DND-41 (cell line): ENCODE measurements at regions not wholly inside any gene's neighbourhood (a gene's known extent, or its start where the extent isn't known, plus 50 kb on each side); places are given as distances from the start of the nearest gene placed in this dataset.
"Not testable (repeated sequence)": the region's sequence is repeated elsewhere in the genome, so short reads cannot be mapped to it uniquely, and the experiment has no call there.

Source experiments
- ATAC-seq: fragments of 200-7000 bp; cut with Tn5 transposase; 3 replicates; pipeline ENCODE4 v1.9.1; 2021; ENCODE audit warnings: low read depth; ENCODE audit not compliant: insufficient read depth
- DNase-seq: peaks from one replicate; pipeline ENCODE4 v3.0.0-alpha.2; 2020
- H2AFZ ChIP-seq: 2 replicates; pipeline ENCODE4 v1.6.0; 2012; ENCODE audit warnings: low read depth, low read length
- H3K27ac ChIP-seq: 2 replicates; pipeline ENCODE4 v1.5.1; 2012; ENCODE audit warnings: low read length, inconsistent platforms
- H3K27me3 ChIP-seq: fragments of 200-600 bp; sonication (generic); 2 replicates; pipeline ENCODE4 v1.6.0; 2012; ENCODE audit warnings: low read length, mild to moderate bottlenecking, inconsistent platforms; ENCODE audit not compliant: insufficient read depth, poor library complexity
- H3K36me3 ChIP-seq: 2 replicates; pipeline ENCODE4 v1.5.1; 2012; ENCODE audit warnings: low read length, inconsistent platforms; ENCODE audit not compliant: insufficient read depth
- H3K4me1 ChIP-seq: 2 replicates; pipeline ENCODE4 v1.5.1; 2012; ENCODE audit warnings: mild to moderate bottlenecking, low read length; ENCODE audit not compliant: insufficient read depth
- H3K4me2 ChIP-seq: 2 replicates; pipeline ENCODE4 v1.6.0; 2012; ENCODE audit warnings: mild to moderate bottlenecking, moderate library complexity, low read length, inconsistent platforms; ENCODE audit not compliant: insufficient read depth
- H3K4me3 ChIP-seq, 2 experiments: fragments of 200-600 bp in 1 of 2; shearing (Covaris generic) in 1 of 2; 2 replicates each; pipeline ENCODE4 v1.5.1; 2012 to 2016; ENCODE audit warnings: inconsistent platforms in 2 of 2, low read length in 2 of 2, mild to moderate bottlenecking in 2 of 2, low read depth in 1 of 2, moderate library complexity in 1 of 2
- H3K79me2 ChIP-seq: 2 replicates; pipeline ENCODE4 v1.6.0; 2012; ENCODE audit warnings: low read length, inconsistent platforms; ENCODE audit not compliant: insufficient read depth
- H3K9ac ChIP-seq: 2 replicates; pipeline ENCODE4 v1.6.0; 2012; ENCODE audit warnings: low read depth, mild to moderate bottlenecking, inconsistent platforms, low read length, moderate library complexity
- H3K9me3 ChIP-seq: 2 replicates; pipeline ENCODE4 v1.5.1; 2012; ENCODE audit warnings: low read length, moderate library complexity, mild to moderate bottlenecking, inconsistent platforms; ENCODE audit not compliant: insufficient read depth, severe bottlenecking
- H4K20me1 ChIP-seq: 2 replicates; pipeline ENCODE4 v1.6.0; 2012; ENCODE audit warnings: low read length; ENCODE audit not compliant: insufficient read depth
- CTCF ChIP-seq: IDR thresholded peaks from 2 replicates; pipeline ENCODE4 v1.5.1; 2012; ENCODE audit warnings: borderline replicate concordance, low read length, moderate library complexity, mild to moderate bottlenecking; ENCODE audit not compliant: poor library complexity, severe bottlenecking; ENCODE audit errors: extremely low read depth
- EZH2 ChIP-seq: IDR thresholded peaks from 3 replicates; pipeline ENCODE4 v1.6.1; 2012; ENCODE audit warnings: borderline replicate concordance, low read depth, mild to moderate bottlenecking, moderate library complexity, low read length, inconsistent platforms; ENCODE audit not compliant: severe bottlenecking

DNA sequence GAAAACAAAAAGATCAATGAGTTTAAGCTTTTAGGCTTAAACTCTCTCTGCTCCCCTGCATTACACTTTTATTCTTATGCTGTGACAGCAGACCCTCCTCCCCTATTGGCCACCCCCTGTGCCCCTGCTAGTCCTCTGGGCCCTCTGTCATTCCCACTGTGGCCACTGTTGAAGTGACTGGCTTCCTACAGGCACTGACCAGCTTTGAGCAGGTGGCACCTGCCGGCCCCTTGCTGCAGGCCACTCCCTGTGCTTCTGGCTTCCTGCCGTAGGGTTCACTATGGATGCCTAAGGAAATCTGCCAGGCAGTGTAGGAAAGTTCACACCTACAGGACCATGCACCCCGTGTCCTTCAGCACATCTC is 156.5 kb upstream of the L3MBTL4 start:
- H3K4me1 ChIP-seq, result no peaks in the 10 kb centered on the region
- H3K4me2 ChIP-seq, result no peak overlapping the region
- DNase-seq, result no peak
- no peaks in the 10 kb centered on the region for H3K9me3 ChIP-seq
- no peaks in the 10 kb centered on the region for H3K36me3 ChIP-seq
- H2AFZ ChIP-seq, result no peak overlapping the region
- H4K20me1 ChIP-seq, result no peaks in the 10 kb centered on the region
- no peaks in the 10 kb centered on the region for H3K79me2 ChIP-seq
- H3K27me3 ChIP-seq, result no peaks in the 10 kb centered on the region
- no peak overlapping the region for H3K27ac ChIP-seq
- TF ChIP-seq CTCF (no peak), EZH2 (no peak)
- no peak overlapping the region for H3K4me3 ChIP-seq
- no peak overlapping the region for H3K9ac ChIP-seq
- ATAC-seq, result no peak

DNA sequence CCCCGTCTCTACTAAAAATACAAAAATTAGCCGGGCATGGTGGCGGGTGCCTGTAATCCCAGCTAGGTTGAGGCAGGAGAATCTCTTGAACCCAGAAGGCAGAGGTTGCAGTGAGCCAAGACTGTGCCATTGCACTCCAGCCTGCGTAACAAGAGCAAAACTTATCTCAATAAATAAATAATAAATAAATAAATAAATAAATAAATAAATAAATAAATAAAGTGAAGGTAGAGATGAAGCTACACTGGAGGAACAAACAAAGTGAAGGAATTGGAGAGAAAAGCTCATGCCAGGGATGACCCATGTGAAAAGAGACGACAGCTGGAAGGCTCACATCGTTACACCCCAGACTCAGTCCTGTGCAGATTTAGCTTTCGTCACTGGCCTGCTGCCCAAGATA is 157.3 kb upstream of the ARHGAP28 start:
- not testable (repeated sequence) for H3K4me1 ChIP-seq, DNase-seq, H3K4me2 ChIP-seq, H3K27me3 ChIP-seq, H3K36me3 ChIP-seq, H3K79me2 ChIP-seq, H3K9me3 ChIP-seq, H4K20me1 ChIP-seq, H2AFZ ChIP-seq, H3K4me3 ChIP-seq, H3K9ac ChIP-seq, H3K27ac ChIP-seq, ATAC-seq

- TF ChIP-seq EZH2 (no peak), CTCF (no peak)
- DNase-seq, result no peak
- H2AFZ ChIP-seq, result no peak overlapping the region
These were observed 154.9 kb upstream of the ARHGAP28 start for GRCh38 chr18:6574631-6575030.

GRCh38 chr18:6575908-6576307 is 153.6 kb upstream of the ARHGAP28 start:
- no peaks in the 10 kb centered on the region for H3K36me3 ChIP-seq
- no peak overlapping the region for H3K27ac ChIP-seq
- no peaks in the 10 kb centered on the region for H3K4me1 ChIP-seq
- no peak overlapping the region for H3K4me3 ChIP-seq
- no peaks in the 10 kb centered on the region for H3K9me3 ChIP-seq
- H3K79me2 ChIP-seq, result no peaks in the 10 kb centered on the region
- no peak overlapping the region for H2AFZ ChIP-seq
- no peak overlapping the region for H3K9ac ChIP-seq
- no peaks in the 10 kb centered on the region for H3K27me3 ChIP-seq
- TF ChIP-seq CTCF, result no peak
- no peak for TF ChIP-seq EZH2
- no peaks in the 10 kb centered on the region for H4K20me1 ChIP-seq
- DNase-seq (no peak), ATAC-seq (no peak)
- H3K4me2 ChIP-seq, result no peak overlapping the region

More at GRCh38 chr18:6574631-6575030, 154.9 kb upstream of the ARHGAP28 start:
- Histone ChIP-seq H3K79me2 (no peaks in the 10 kb centered on the region), H3K4me3 (no peak overlapping the region), H3K4me1 (no peaks in the 10 kb centered on the region), H3K36me3 (no peaks in the 10 kb centered on the region), H3K27me3 (no peaks in the 10 kb centered on the region), H3K9ac (no peak overlapping the region), H3K9me3 (no peaks in the 10 kb centered on the region), H3K4me2 (no peak overlapping the region), H4K20me1 (no peaks in the 10 kb centered on the region), H3K27ac (no peak overlapping the region)
- ATAC-seq, result no peak
